NCI-H82 treated with DMSO at 0.1 percent for 48 hours (cell line): ENCODE measurements at regions not wholly inside any gene's neighbourhood (a gene's known extent, or its start where the extent isn't known, plus 50 kb on each side); places are given as distances from the start of the nearest gene placed in this dataset.
"Not testable (repeated sequence)": the region's sequence is repeated elsewhere in the genome, so short reads cannot be mapped to it uniquely, and the experiment has no call there.

Experiments used
- DNase-seq: peaks from one replicate; lab custom pipeline; 2025; ENCODE audit not compliant: unreplicated experiment; lab: John Stamatoyannopoulos, UW

- no peak for DNase-seq
Observed at GRCh38 chr17:71855010-71855409, 265.8 kb upstream of the SOX9 start.

GRCh38 chr17:71864755-71865154 is 256.1 kb upstream of the SOX9 start:
- DNase-seq = no peak

- no peak for DNase-seq
Observed at GRCh38 chr17:71866095-71866494, 254.7 kb upstream of the SOX9 start.

DNA sequence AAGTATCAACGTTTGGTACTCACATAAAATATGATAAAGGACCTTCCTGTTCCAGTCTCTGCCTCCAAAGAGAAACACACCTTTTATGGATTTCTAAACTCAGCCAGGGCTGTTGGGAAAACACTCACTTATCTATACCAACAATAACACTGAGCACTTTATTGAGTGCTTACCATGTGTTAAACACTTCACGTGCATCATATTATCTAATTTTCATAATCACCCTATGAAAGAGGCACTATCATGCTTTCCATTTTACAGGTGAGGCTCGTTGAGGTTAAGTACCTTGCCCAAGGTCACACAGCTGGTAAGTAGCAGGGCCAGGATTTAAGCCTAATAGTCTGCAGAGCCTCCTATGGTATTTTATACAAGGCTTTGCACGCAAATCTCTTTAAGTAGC is 251.5 kb upstream of the SOX9 start:
- DNase-seq = no peak

DNA sequence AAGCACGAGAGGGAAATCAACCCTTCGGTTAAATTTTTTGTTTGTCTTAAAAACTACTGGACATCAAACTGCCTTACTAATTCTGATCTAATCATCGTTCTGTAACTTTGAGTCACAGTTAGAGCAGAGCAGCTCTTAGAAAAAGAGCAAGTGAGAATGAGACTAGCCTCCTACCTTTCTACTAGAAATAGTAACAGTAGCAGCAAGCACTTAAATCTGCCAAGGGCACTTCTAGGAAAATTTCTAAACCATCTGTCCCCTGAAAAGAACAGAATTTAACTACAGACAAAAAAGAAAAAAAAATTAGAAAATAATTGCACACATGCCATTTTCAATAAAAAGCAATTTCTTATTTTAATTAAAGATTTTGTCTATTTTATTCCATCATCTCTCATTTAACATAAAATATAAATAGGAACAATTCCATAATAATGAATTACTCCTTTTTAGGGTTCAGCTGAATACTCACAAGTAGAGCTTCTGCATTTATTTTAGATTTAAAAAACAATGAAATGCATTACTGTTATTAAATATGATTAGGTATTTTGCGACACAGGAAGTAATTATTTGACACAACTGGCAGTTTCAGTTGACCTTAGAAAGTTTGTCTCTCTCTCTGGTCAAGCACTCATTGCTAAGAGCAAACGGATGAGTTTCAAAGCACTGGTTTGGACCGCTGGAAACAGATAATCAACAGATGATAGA is 250.8 kb upstream of the SOX9 start:
- no peak for DNase-seq

- no peak for DNase-seq
Observed at GRCh38 chr17:71870546-71870862, 250.3 kb upstream of the SOX9 start.

DNA sequence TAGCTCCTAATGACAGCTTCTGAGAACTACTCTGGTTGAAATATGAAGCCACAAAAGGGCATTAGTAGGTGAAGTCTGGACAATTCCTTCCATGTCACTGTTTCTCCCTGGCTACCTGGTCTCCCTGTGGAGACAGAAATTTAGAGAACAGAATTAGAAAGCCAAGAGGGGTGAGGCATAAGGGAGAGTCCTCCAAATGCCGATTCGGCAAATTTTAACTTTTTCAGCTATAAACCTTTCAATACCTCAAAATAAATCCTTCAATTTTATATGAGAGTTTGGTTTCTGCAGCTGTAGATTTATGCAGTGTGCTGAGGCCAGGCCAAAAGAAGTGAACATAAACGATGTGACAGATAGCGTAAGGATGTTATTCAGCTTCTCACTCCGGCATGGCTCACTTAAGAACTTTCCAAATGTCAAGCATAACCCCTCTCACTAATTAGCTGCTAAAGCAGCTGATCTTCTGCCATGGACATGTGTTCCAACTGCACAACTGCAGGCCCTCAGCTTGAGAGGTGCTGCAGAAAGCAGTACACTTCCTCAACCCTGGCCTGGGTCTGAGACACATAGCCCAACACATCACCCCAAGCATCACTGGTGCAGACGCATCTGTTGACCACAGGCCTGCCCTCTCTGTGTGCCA is 247.9 kb upstream of the SOX9 start:
- DNase-seq = no peak

- DNase-seq = not testable (repeated sequence)
Observed at GRCh38 chr17:71874773-71875172, 246.0 kb upstream of the SOX9 start.

GRCh38 chr17:71878271-71878670 is 242.5 kb upstream of the SOX9 start:
- no peak for DNase-seq

- DNase-seq = no peak
Observed at GRCh38 chr17:71878998-71879397, 241.8 kb upstream of the SOX9 start.

DNA sequence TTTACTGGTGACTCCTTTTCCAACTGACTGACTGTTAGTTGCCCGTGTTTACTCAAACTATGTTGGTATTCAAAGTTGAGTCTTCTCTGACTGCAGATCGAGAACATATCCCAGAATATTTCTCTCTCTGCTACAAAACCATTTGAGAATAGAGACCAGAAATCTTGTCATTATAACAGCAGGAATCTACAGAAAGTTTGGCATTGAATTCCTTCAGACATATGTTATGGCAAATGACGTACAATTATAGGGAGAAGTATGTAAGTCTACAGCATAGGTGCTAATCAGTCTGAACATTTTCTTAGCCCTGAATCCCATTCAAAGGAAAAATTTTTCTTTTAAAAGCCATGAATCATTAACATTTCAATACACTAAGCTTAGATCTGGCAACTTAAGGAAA is 239.8 kb upstream of the SOX9 start:
- DNase-seq = no peak

DNA sequence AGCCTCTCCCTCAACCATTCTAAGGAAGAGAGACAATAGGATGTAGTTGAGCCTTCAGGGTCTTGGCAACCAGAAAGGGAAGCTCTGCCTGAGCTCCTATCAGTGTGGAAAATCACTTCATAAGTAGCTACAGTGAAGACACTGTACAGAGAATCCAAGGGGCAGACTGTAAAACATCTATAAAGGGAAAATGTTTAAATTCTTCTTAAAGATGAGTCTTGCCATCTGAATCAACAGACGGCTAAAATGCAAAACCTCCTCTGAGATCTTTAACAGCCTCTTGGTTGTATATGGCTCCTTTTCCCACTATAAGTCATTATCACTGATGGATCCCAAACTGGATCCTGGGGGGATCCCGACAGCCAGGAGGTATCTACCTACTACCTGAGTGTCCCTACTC is 239.2 kb upstream of the SOX9 start:
- no peak for DNase-seq

- no peak for DNase-seq
Observed at GRCh38 chr17:71883258-71883657, 237.6 kb upstream of the SOX9 start.

GRCh38 chr17:71883845-71884244 is 237.0 kb upstream of the SOX9 start:
- DNase-seq = no peak

DNA sequence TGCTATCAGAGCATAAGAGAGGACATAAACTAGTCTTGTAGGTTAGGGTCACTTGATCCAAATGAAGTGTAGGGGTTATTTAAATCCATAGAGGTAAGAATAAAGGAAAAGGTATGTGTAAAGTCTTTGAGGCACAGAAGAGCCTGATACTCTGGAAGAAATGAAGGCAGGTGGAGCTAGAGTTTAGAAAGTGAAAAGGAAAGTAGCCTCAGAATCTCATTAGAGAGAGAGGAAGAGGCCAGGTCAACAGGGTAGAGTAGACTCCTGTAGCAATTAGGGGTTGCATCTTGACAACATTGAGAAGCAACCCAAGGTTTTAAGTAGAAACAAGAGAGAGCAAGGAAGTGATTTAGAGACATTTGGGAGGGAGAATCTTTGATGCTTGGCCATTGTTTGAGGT is 235.2 kb upstream of the SOX9 start:
- DNase-seq = no peak

DNA sequence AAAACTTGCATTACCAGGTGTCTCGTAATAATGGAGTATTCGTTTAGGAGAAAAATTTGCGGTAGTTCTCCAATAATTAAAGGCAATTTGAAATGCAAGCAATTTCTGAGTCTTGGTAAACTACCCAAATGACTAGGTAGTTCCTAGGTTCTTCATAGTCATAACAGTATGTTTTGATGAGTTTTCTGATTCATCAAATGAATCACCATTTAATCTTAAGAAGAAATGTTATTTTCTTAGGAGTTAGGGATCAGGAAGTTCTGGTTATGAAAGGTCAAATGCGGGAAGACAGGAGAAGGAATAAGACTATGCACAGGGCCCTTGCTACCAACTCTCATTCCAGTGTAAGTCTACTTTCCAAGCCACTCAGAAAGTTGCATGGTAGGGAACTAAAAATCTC is 221.5 kb upstream of the SOX9 start:
- no peak for DNase-seq

DNA sequence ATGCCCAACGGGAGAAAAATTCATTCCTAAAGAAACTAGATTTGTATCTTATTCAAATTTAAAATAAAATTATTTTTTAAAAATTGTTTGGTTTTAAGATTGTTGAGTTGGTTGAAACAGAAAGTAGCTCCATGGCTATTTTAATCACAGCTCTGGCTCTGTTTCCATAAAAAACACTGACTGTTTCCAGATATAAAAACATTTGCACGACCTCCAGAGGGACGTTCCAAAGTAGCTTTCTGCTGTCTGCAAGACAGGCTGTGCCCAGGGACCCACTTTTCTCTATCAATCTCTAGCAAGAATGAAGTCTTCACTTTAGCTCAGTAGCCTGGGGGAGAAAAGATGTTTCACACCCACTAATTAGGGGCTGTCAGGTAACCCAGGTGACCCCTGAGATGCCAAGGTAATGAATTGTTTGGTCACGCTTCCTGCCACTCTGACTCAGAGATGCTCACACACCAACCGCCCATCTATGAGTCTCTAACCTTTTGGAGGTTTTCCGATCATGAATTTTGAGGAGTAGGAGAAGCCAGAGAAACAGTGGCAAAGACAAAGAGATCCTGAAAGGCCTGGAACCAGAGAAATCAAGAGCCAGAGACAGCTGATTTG is 220.1 kb upstream of the SOX9 start:
- DNase-seq = no peak

DNA sequence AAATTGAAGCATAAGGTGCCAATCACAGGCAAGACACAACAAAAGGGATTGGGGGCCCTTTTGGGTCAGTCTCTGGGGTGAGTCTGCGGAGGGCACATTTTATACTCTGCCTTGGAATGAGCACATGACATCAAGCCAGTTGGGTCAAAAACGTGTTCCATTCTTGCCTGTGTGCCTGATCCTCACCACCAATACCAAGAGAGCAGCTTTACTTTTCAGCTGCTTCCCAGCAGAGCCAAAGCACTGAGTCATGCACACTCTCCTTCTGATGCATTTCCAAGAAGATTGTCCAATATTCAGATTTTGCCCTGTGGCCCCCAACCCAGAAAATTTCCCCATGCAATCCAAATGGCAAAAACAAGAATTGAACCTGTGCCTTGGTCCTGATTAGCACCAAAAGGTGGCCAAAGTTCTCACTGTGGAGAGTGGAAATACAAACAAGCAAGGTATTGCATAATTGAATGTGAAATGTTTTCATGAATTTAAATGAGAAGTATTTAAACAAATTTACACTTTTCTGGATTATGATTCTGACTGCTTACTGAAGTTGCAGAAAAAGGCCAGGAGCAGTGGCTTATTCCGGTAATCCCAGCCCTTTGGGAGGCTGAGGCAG is 217.8 kb upstream of the SOX9 start:
- no peak for DNase-seq

DNA sequence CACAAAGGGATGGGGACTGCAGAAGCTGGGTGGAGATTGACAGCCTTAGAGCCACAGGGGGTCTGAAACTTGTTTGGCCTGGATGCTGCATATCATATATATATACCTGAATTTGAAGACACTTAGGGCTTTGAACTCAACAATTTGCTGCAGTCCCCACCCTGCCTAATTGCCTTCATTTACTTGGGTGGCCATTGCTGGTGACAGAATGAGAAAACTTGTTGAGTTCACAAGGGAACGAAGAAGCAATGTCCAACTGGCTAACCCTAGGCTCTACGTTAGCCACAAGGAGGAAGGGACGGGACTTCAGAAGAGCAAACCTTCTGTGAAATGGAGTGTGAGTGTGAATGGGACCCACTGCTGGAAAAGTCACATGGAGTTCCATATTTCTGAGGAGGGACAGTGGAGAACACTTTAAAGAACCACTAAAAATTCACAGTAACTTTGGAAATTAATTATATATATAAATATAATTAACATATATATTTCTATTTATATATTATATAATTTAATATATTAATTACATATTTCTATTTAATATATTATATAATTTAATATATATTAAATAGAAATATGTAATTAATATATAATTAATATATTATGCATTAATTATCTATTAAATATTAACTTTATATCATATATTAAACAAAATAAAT is 215.3 kb upstream of the SOX9 start:
- DNase-seq = no peak

GRCh38 chr17:71909155-71909554 is 211.7 kb upstream of the SOX9 start:
- DNase-seq = no peak

GRCh38 chr17:71910002-71910401 is 210.8 kb upstream of the SOX9 start:
- DNase-seq = no peak

GRCh38 chr17:71914042-71914441 is 206.8 kb upstream of the SOX9 start:
- no peak for DNase-seq
